WERI-Rb-1 (cell line): ENCODE measurements at regions not wholly inside any gene's neighbourhood (a gene's known extent, or its start where the extent isn't known, plus 50 kb on each side); places are given as distances from the start of the nearest gene placed in this dataset.
A peak's percentile ranks its signal among the peaks of the same experiment; 100 is the strongest.

Experiments used
- DNase-seq: peaks from one replicate; pipeline ENCODE4 v3.0.0-alpha.2; 2020
- H3K27ac ChIP-seq: fragments of 250-450 bp; sonication (Bioruptor Pico); 2 replicates; pipeline ENCODE4 v1.5.1; 2020; ENCODE audit warnings: mild to moderate bottlenecking, moderate library complexity
- H3K27me3 ChIP-seq: fragments of 250-450 bp; sonication (Bioruptor Pico); 2 replicates; pipeline ENCODE4 v1.5.1; 2021; ENCODE audit warnings: mild to moderate bottlenecking, low read depth, moderate library complexity; ENCODE audit not compliant: insufficient read depth, severe bottlenecking
- H3K36me3 ChIP-seq: fragments of 250-450 bp; sonication (Bioruptor Pico); 2 replicates; pipeline ENCODE4 v1.5.1; 2020; ENCODE audit warnings: mild to moderate bottlenecking, moderate library complexity
- H3K4me3 ChIP-seq: 2 replicates; pipeline ENCODE4 v1.5.1; 2011; ENCODE audit warnings: low read depth, mild to moderate bottlenecking, control low read depth, low read length
- H3K9me3 ChIP-seq: fragments of 250-450 bp; sonication (Bioruptor Pico); 2 replicates; pipeline ENCODE4 v1.5.1; 2021; ENCODE audit warnings: mild to moderate bottlenecking, moderate library complexity; ENCODE audit not compliant: severe bottlenecking
- TF ChIP-seq, protein P1 (sequence below): IDR thresholded peaks from 2 replicates; pipeline ENCODE4 v1.5.1; 2011; ENCODE audit warnings: low read depth, mild to moderate bottlenecking, control low read depth, inconsistent platforms, low read length

DNA sequence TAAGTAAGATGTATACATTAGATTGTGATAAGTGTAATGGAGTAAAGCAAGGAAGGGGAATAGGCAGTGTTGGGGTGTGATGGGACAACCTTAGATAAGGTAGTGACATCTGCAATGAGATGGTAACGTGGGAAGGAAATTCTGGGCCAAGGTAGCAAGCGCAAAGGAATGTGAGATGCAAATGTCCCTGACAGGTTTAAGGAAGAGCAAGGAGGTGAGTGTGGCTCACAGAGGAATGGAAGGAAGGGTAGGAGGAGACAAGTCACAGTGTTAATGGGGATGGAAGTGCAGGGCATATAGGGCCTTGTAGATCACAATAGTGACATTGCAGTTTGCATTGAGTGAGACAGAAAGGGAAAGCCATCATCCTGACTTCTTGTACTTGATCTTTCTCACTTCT is 170.9 kb upstream of the FAM98A start:
- Histone ChIP-seq H3K36me3 (no peaks in the 10 kb centered on the region), H3K4me3 (no peak overlapping the region), H3K27ac (no peak overlapping the region), H3K27me3 (no peaks in the 10 kb centered on the region), H3K9me3 (peaks cover 2% of the 10 kb centered on the region)
- TF ChIP-seq, protein P1, sequence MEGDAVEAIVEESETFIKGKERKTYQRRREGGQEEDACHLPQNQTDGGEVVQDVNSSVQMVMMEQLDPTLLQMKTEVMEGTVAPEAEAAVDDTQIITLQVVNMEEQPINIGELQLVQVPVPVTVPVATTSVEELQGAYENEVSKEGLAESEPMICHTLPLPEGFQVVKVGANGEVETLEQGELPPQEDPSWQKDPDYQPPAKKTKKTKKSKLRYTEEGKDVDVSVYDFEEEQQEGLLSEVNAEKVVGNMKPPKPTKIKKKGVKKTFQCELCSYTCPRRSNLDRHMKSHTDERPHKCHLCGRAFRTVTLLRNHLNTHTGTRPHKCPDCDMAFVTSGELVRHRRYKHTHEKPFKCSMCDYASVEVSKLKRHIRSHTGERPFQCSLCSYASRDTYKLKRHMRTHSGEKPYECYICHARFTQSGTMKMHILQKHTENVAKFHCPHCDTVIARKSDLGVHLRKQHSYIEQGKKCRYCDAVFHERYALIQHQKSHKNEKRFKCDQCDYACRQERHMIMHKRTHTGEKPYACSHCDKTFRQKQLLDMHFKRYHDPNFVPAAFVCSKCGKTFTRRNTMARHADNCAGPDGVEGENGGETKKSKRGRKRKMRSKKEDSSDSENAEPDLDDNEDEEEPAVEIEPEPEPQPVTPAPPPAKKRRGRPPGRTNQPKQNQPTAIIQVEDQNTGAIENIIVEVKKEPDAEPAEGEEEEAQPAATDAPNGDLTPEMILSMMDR = no peak
- no peak for DNase-seq

DNA sequence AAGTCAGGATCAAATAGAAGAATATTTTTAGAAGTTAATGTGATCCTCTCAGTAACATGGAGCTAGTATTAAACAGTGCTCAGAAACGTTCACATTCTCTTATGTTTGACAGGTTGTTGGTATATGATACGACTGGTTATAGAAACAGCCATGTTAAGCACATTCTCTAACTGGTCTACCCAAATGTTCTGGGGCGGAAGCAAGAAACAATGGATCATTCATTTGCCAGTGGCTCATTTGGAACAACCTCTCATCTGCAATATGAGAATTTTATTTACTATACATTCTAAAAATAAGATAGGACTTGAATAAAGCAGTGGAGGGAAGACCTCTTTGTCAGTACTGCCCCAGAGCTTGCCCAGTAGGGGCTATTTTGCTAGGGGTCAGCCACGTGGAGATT is 167.1 kb upstream of the FAM98A start:
- no peaks in the 10 kb centered on the region for H3K36me3 ChIP-seq
- DNase-seq = no peak
- H3K9me3 ChIP-seq = no peaks in the 10 kb centered on the region
- no peak overlapping the region for H3K4me3 ChIP-seq
- no peaks in the 10 kb centered on the region for H3K27me3 ChIP-seq
- TF ChIP-seq, protein P1 = no peak
- no peak overlapping the region for H3K27ac ChIP-seq

DNA sequence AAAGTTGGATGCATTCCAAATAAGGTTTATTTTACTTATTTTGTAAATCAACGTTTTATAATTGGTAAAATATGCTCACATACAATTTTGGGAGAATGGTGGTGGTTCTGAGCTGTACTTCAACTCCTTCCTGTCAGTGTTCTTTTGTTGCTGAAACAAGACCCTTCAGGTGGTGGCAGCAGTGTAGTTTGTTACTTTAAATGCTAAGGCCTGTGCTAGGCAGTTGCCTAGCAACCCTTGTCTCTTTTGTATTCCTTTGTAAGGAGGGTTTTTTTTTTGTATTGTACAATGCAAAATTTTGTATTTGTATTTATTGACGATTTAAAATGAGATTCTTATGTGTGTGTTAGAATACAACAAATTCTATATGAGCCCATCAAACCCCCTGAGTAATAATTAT is 166.0 kb upstream of the FAM98A start:
- Histone ChIP-seq H3K27me3 (no peaks in the 10 kb centered on the region), H3K9me3 (no peaks in the 10 kb centered on the region), H3K27ac (no peak overlapping the region), H3K36me3 (no peaks in the 10 kb centered on the region), H3K4me3 (no peak overlapping the region)
- DNase-seq = no peak
- TF ChIP-seq, protein P1 = peak; percentile 15; the same call in 1 of the 2 replicates

DNA sequence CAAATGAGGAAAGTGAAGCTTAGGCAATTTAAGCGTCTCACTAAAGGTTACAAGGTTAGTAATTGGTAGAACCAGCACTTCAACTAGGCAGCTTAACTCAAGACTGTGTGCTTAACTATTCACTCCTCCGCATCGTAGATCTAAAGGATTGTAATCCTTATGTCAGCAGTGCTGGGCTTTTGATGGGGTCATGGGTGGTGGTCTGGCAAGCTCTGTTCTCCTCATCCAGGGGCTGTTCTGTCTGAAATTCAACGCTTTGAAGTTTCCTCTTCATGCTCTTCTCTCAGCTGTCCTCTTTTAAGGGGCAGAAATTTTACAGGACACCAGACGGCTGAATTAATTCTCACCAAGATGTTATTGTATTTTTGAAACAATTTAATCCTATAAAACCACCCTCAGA is 165.5 kb upstream of the FAM98A start:
- TF ChIP-seq, protein P1 = no peak
- DNase-seq = no peak
- Histone ChIP-seq H3K9me3 (no peaks in the 10 kb centered on the region), H3K4me3 (no peak overlapping the region), H3K27me3 (no peaks in the 10 kb centered on the region), H3K27ac (no peak overlapping the region), H3K36me3 (no peaks in the 10 kb centered on the region)

DNA sequence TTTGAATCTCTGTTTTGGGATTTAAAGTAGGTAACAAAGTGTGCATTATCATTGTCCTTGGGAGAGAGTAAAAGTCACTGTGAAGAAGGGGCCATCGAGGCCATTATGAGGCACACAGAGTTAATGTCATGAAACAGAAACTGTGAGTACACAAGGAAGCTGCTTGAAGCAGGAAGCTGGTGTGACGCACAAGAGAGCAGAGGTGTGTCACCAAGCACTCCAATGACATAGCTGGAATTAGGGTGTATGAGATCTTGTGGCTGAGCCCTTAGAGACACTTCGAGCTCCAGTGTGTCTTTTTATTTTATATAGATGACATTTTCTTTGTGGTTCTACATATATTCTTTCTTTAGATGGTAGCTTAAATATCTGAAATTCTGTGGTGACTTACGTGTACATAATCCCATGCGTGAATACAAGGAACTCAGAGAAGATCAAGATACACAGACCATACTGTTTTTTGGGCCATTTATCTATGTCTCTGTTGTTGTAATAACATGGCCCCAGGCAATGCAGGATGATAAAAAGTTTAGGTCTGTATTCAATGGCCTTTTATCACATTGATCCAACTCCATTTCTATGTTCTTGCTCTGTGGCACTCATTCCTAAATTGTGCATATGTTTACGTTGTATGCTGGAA is 164.7 kb upstream of the FAM98A start:
- Histone ChIP-seq H3K27ac (no peak overlapping the region), H3K36me3 (no peaks in the 10 kb centered on the region), H3K27me3 (no peaks in the 10 kb centered on the region), H3K9me3 (peaks cover 2% of the 10 kb centered on the region), H3K4me3 (no peak overlapping the region)
- TF ChIP-seq, protein P1 = no peak
- no peak for DNase-seq

DNA sequence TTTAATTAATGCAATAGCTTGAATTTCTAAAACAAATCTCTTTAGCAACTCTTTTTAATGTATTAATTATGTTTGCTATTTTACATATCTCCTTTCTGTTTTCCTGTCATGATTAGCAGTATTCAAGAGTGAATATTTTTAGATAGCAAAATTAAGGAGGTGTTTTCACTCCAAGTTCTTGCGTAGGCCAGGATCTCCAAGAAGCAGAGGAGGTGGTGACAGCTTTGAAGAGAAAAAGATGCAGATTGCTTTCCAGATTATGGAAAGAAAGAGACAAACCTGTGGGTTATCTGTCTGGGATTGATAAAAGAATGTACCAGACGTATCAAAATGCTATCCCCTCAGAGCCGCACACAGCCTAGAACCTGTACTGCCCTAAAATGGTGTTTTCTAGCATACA is 163.5 kb upstream of the FAM98A start:
- Histone ChIP-seq H3K27me3 (no peaks in the 10 kb centered on the region), H3K4me3 (no peak overlapping the region), H3K36me3 (no peaks in the 10 kb centered on the region), H3K27ac (no peak overlapping the region), H3K9me3 (peaks cover 3% of the 10 kb centered on the region)
- no peak for DNase-seq
- TF ChIP-seq, protein P1 = no peak
